Prostate gland (tissue), 2 donors: ENCODE measurements at regions not wholly inside any gene's neighbourhood (a gene's known extent, or its start where the extent isn't known, plus 50 kb on each side); places are given as distances from the start of the nearest gene placed in this dataset.

ENCODE experiments used
- DNase-seq: peaks from one replicate; pipeline ENCODE4 v3.0.0-alpha.2; 2019; ENCODE audit warnings: low spot score
- H3K27ac ChIP-seq, 2 donors: fragments of 200-600 bp; sonication (generic); 2 replicates each; pipeline ENCODE4 v1.5.1; 2017 to 2019
- H3K27me3 ChIP-seq: fragments of 200-600 bp; sonication (generic); replicated peaks from 2 replicates; pipeline ENCODE4 v1.5.1; 2019; ENCODE audit not compliant: insufficient read depth
- H3K36me3 ChIP-seq, 2 donors: fragments of 200-600 bp; sonication (generic); 1 replicate in 1 of 2; 2 replicates in 1 of 2; pipeline versions ENCODE4 v1.5.1 to v1.8.1; 2017 to 2019
- H3K4me1 ChIP-seq: fragments of 200-600 bp; sonication (generic); replicated peaks from 2 replicates; pipeline ENCODE4 v1.5.1; 2019
- H3K4me3 ChIP-seq, 2 donors: fragments of 200-600 bp; sonication (generic); 2 replicates each; pipeline ENCODE4 v1.5.1; 2017 to 2019
- H3K9me3 ChIP-seq: fragments of 200-600 bp; sonication (generic); 2 replicates; pipeline ENCODE4 v1.5.1; 2017
- CTCF ChIP-seq, 4 experiments: fragments of 200-600 bp in 2 of 4; fragments of 450-650 bp in 2 of 4; sonication (generic) in 2 of 4; IDR thresholded peaks; 1 replicate in 3 of 4; 2 replicates in 1 of 4; pipeline ENCODE4 v1.5.1; 2016 to 2019; ENCODE audit warnings: antibody characterized with exemption in 4 of 4, mild to moderate bottlenecking in 2 of 4, moderate library complexity in 2 of 4
- POLR2A ChIP-seq: fragments of 450-650 bp; IDR thresholded peaks from one replicate; pipeline ENCODE4 v1.6.1; 2016; ENCODE audit warnings: antibody characterized with exemption, mild to moderate bottlenecking
- POLR2AphosphoS5 ChIP-seq: sonication (generic); formaldehyde crosslinking; IDR thresholded peaks from one replicate; pipeline ENCODE4 v1.6.1; 2017; ENCODE audit warnings: antibody characterized with exemption
- WGBS: methylation state at CpG from one replicate; pipeline ENCODE4 v1.1.5; 2018; 5-methylcytosine and 5-hydroxymethylcytosine counted together
- intact Hi-C: fragments of 100-400 bp; cut with DNase I; formaldehyde crosslinking; loops from one replicate; pipeline ENCODE4 v1.14.2; 2022

GRCh38 chr13:103331924-103332323 lies 265.7 kb upstream of the SLC10A2 start:
- intact Hi-C loops = no loop called here
- Histone ChIP-seq H3K36me3 (no peaks in the 10 kb centered on the region), H3K9me3 (no peaks in the 10 kb centered on the region), H3K4me1 (no peaks in the 10 kb centered on the region), H3K4me3 (no peak overlapping the region), H3K27ac (no peak overlapping the region), H3K27me3 (no peaks in the 10 kb centered on the region)
- no peak for DNase-seq
- no peak for TF ChIP-seq POLR2A
- TF ChIP-seq POLR2AphosphoS5 = no peak
- 96% methylated on average over 4 of the region's 4 CpGs for WGBS

GRCh38 chr13:103328899-103329298 lies 262.7 kb upstream of the SLC10A2 start:
- DNase-seq = no peak
- intact Hi-C loops = no loop called here
- Histone ChIP-seq H3K4me3 (no peak overlapping the region), H3K27me3 (no peaks in the 10 kb centered on the region), H3K9me3 (no peaks in the 10 kb centered on the region), H3K36me3 (no peaks in the 10 kb centered on the region), H3K27ac (no peak overlapping the region), H3K4me1 (no peaks in the 10 kb centered on the region)
- 75% methylated on average over 1 of the region's 1 CpG for WGBS
- no peak for TF ChIP-seq POLR2A
- no peak for TF ChIP-seq CTCF (IDR thresholded peaks at IDR 0.05)
- no peak for TF ChIP-seq POLR2AphosphoS5

GRCh38 chr13:103326326-103326725 lies 260.1 kb upstream of the SLC10A2 start:
- H3K4me1 ChIP-seq = no peaks in the 10 kb centered on the region
- TF ChIP-seq POLR2A (no peak), CTCF (IDR thresholded peaks at IDR 0.05) (no peak), POLR2AphosphoS5 (no peak)
- 84% methylated on average over 2 of the region's 2 CpGs for WGBS
- H3K4me3 ChIP-seq = no peak overlapping the region
- H3K27me3 ChIP-seq = no peaks in the 10 kb centered on the region
- no peaks in the 10 kb centered on the region for H3K9me3 ChIP-seq
- intact Hi-C loops = no loop called here
- DNase-seq = no peak
- no peak overlapping the region for H3K27ac ChIP-seq
- no peaks in the 10 kb centered on the region for H3K36me3 ChIP-seq

GRCh38 chr13:103325672-103326071 lies 259.5 kb upstream of the SLC10A2 start:
- no peak for DNase-seq
- H3K36me3 ChIP-seq = no peaks in the 10 kb centered on the region
- no peaks in the 10 kb centered on the region for H3K9me3 ChIP-seq
- no peaks in the 10 kb centered on the region for H3K27me3 ChIP-seq
- no peak overlapping the region for H3K27ac ChIP-seq
- TF ChIP-seq POLR2AphosphoS5 = no peak
- TF ChIP-seq CTCF (IDR thresholded peaks at IDR 0.05) = no peak
- TF ChIP-seq POLR2A = no peak
- WGBS = 50% methylated on average over 2 of the region's 2 CpGs
- no peak overlapping the region for H3K4me3 ChIP-seq
- intact Hi-C loops = no loop called here
- no peaks in the 10 kb centered on the region for H3K4me1 ChIP-seq

- H3K4me3 ChIP-seq = no peak overlapping the region
- 64% methylated on average over 2 of the region's 2 CpGs for WGBS
Observed at GRCh38 chr13:103324641-103325040, 258.4 kb upstream of the SLC10A2 start.

More at GRCh38 chr13:103324641-103325040, 258.4 kb upstream of the SLC10A2 start:
- Histone ChIP-seq H3K27me3 (no peaks in the 10 kb centered on the region), H3K27ac (no peak overlapping the region), H3K4me1 (no peaks in the 10 kb centered on the region), H3K9me3 (no peaks in the 10 kb centered on the region), H3K36me3 (no peaks in the 10 kb centered on the region)
- intact Hi-C loops = no loop called here
- DNase-seq = no peak
- no peak for TF ChIP-seq CTCF (IDR thresholded peaks at IDR 0.05)
- TF ChIP-seq POLR2AphosphoS5 = no peak
- TF ChIP-seq POLR2A = no peak
